Progenitor cell of endocrine pancreas (in vitro differentiated cells): ENCODE measurements at regions not wholly inside any gene's neighbourhood (a gene's known extent, or its start where the extent isn't known, plus 50 kb on each side); places are given as distances from the start of the nearest gene placed in this dataset.

Experiments
- DNase-seq: peaks from one replicate; pipeline ENCODE4 v3.0.0; 2021; ENCODE audit warnings: low spot score; ENCODE audit not compliant: unreplicated experiment
- H3K27ac Mint-ChIP-seq: 2 replicates; pipeline ENCODE4 v1.8.0; 2021; ENCODE audit warnings: mild to moderate bottlenecking, moderate library complexity, mixed read lengths
- H3K27me3 Mint-ChIP-seq: 2 replicates; pipeline ENCODE4 v1.8.0; 2021; ENCODE audit warnings: mixed read lengths
- H3K36me3 Mint-ChIP-seq: 2 replicates; pipeline ENCODE4 v1.8.0; 2022; ENCODE audit warnings: mixed read lengths; ENCODE audit not compliant: insufficient read depth
- H3K4me1 Mint-ChIP-seq: 2 replicates; pipeline ENCODE4 v1.8.0; 2021; ENCODE audit warnings: low read depth, mixed read lengths
- H3K4me3 Mint-ChIP-seq: 2 replicates; pipeline ENCODE4 v1.8.0; 2021; ENCODE audit warnings: low read depth, mild to moderate bottlenecking, moderate library complexity, mixed read lengths
- H3K9me3 Mint-ChIP-seq: 2 replicates; pipeline ENCODE4 v1.8.0; 2021; ENCODE audit warnings: low read depth, mixed read lengths
- TF ChIP-seq, protein P1 (sequence below): fragments of 200-600 bp; sonication (generic); IDR thresholded peaks from one replicate; pipeline ENCODE4 v1.5.0; 2021; ENCODE audit warnings: antibody characterized with exemption, mild to moderate bottlenecking; ENCODE audit not compliant: unreplicated experiment

DNA sequence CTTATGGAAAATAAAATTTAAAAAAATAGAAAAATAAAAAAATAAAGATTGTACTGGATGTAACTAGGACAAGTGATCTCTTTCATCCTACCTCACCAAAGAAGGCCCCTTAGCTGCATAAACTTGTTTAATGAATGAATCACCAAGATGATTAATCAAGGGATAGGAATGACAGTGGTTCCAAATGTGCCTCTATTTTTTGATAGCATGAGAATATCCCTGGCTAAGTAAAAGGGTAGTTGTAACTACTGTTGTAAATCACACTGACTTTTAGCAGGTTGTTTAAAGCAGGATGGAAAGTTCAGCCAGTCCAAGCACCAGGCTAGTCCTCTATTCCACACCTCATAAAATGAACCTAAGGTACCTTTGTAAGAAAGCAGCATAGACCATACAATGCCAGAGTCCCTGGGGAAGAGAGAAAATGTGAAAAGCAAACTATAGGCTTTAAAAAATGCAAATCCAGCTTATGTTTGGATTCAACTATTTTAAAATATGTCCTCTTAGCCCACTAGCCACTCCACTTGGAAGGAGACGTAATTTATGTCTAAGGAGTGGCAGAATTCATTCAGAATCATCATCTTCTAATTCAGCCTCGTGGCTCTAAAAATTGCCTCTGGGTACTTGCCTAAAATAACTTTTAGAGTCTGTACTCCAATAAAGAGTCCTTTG lies 126.8 kb downstream of the SKIDA1 start:
- TF ChIP-seq, protein P1, sequence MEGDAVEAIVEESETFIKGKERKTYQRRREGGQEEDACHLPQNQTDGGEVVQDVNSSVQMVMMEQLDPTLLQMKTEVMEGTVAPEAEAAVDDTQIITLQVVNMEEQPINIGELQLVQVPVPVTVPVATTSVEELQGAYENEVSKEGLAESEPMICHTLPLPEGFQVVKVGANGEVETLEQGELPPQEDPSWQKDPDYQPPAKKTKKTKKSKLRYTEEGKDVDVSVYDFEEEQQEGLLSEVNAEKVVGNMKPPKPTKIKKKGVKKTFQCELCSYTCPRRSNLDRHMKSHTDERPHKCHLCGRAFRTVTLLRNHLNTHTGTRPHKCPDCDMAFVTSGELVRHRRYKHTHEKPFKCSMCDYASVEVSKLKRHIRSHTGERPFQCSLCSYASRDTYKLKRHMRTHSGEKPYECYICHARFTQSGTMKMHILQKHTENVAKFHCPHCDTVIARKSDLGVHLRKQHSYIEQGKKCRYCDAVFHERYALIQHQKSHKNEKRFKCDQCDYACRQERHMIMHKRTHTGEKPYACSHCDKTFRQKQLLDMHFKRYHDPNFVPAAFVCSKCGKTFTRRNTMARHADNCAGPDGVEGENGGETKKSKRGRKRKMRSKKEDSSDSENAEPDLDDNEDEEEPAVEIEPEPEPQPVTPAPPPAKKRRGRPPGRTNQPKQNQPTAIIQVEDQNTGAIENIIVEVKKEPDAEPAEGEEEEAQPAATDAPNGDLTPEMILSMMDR, result no peak
- peaks cover 4% of the 10 kb centered on the region for H3K36me3 Mint-ChIP-seq
- peaks cover 6% of the 10 kb centered on the region for H3K4me1 Mint-ChIP-seq
- no peak overlapping the region for H3K4me3 Mint-ChIP-seq
- peaks cover 7% of the 10 kb centered on the region for H3K9me3 Mint-ChIP-seq
- H3K27ac Mint-ChIP-seq, result no peak overlapping the region
- no peak for DNase-seq
- H3K27me3 Mint-ChIP-seq, result no peaks in the 10 kb centered on the region

DNA sequence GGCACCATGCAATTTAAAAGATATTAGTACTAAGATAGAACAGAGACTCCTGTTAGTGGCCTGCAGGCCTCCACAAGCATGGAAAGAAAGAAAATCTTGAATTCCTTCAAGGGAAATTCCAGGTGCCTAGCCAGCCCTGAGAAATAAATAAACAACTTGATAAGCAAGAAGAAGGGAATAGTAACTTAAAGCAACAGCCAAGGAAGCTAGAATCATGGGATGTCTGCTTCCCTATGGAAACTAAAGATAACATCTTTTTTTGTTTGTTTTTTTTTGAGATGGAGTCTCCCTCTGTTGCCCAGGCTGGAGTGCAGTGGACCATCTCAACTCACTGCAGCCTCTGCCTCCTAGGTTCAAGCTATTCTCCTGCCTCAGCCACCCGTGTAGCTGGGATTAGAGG lies 128.6 kb downstream of the SKIDA1 start:
- Mint-ChIP-seq H3K27me3 (no peaks in the 10 kb centered on the region), H3K4me3 (no peak overlapping the region), H3K27ac (no peak overlapping the region), H3K4me1 (peaks cover 4% of the 10 kb centered on the region), H3K36me3 (peaks cover 4% of the 10 kb centered on the region), H3K9me3 (peaks cover 7% of the 10 kb centered on the region)
- TF ChIP-seq, protein P1, result no peak
- DNase-seq, result no peak

DNA sequence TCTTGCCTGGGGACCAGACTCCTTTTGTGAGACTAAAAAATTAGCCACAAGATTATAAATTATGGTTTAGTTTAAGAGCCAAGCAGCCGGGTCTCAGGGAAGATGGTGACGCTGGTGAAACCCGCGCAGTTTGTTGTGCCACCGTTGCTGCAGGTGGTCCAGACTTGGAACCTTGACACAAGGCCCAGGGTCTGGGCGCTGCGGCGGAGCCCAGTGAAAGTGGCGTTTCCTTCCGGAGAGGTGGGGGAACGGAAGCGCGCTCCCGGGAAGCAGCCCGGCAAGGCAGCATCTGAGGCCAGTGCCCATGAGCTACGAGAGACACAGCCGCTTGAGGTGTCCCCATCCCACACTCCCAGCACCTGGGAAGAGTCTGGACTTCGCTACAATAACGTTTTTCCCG lies 131.6 kb downstream of the SKIDA1 start:
- Mint-ChIP-seq H3K27me3 (peaks cover 3% of the 10 kb centered on the region), H3K9me3 (peaks cover 7% of the 10 kb centered on the region), H3K27ac (no peak overlapping the region), H3K4me3 (no peak overlapping the region), H3K36me3 (peaks cover 4% of the 10 kb centered on the region), H3K4me1 (no peaks in the 10 kb centered on the region)
- TF ChIP-seq, protein P1, result no peak
- no peak for DNase-seq

DNA sequence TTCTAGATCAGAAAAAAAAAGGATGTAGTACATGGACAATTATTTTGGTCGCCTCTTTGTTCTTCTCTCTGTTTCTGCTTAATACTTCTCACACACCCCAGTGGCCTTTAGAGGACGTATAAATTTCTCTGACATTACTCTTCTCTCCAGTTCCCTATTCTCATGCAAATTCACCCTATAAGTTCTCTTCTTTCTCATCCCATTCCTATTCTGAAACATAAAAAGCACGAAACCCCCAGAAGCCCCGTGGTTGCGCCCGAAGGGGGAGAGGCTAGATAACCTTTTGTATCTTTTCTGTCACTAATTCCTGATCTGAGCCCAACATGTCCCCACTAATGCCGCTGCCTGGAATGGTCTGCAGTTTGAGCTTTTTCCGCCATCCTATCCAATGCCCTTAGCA lies 136.9 kb downstream of the SKIDA1 start:
- TF ChIP-seq, protein P1, result no peak
- no peaks in the 10 kb centered on the region for H3K4me1 Mint-ChIP-seq
- H3K36me3 Mint-ChIP-seq, result no peaks in the 10 kb centered on the region
- DNase-seq, result no peak
- peaks cover 3% of the 10 kb centered on the region for H3K27me3 Mint-ChIP-seq
- H3K9me3 Mint-ChIP-seq, result peaks cover 7% of the 10 kb centered on the region
- no peak overlapping the region for H3K27ac Mint-ChIP-seq
- H3K4me3 Mint-ChIP-seq, result no peak overlapping the region

DNA sequence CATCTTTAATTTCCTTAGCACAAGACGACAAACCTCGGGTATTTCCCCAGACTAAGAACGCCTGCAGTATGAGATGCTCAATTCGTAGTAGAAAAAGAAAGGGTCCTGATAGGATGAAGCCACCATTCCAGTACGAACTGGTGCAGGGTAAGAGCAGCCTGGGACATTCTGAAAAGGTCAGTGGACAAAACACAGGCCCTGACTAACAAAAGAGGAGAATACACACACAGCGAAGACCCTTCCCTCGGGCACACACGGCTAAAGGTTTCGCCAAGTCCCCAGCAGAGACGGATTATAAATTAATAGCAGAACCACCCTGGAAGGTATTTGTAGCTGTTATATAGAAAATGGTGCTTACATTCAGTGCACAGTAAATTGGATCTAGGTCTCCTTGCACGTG lies 137.6 kb downstream of the SKIDA1 start:
- Mint-ChIP-seq H3K27ac (no peak overlapping the region), H3K9me3 (peaks cover 7% of the 10 kb centered on the region), H3K4me3 (no peak overlapping the region), H3K36me3 (no peaks in the 10 kb centered on the region), H3K27me3 (peaks cover 3% of the 10 kb centered on the region), H3K4me1 (no peaks in the 10 kb centered on the region)
- no peak for DNase-seq
- TF ChIP-seq, protein P1, result no peak
